GM23338 (cell line): ENCODE measurements at regions not wholly inside any gene's neighbourhood (a gene's known extent, or its start where the extent isn't known, plus 50 kb on each side); places are given as distances from the start of the nearest gene placed in this dataset.

Experiments used
- CREB1 ChIP-seq: fragments of 250-450 bp; sonication (Bioruptor Pico); IDR thresholded peaks from 2 replicates; pipeline ENCODE4 v1.5.0; 2020; ENCODE audit warnings: low read depth, mild to moderate bottlenecking, moderate library complexity
- CTCF ChIP-seq, 2 experiments: fragments of 200-600 bp in 1 of 2; sonication (generic) in 1 of 2; conservative IDR thresholded peaks; 2 replicates each; pipeline versions ENCODE4 v1.5.1 to v1.6.1; 2016 to 2017; ENCODE audit warnings: antibody characterized with exemption in 2 of 2, low read depth in 2 of 2, mild to moderate bottlenecking in 2 of 2, moderate library complexity in 1 of 2
- ETS1 ChIP-seq: IDR thresholded peaks from 2 replicates; pipeline ENCODE4 v1.6.1; 2016; ENCODE audit warnings: antibody characterized with exemption
- EZH2 ChIP-seq: fragments of 200-600 bp; sonication (generic); IDR thresholded peaks from one replicate; pipeline ENCODE4 v1.8.0; 2017; ENCODE audit warnings: antibody characterized with exemption, mild to moderate bottlenecking, low read depth; ENCODE audit not compliant: unreplicated experiment
- EZH2phosphoT487 ChIP-seq: fragments of 200-600 bp; sonication (generic); IDR thresholded peaks from one replicate; pipeline ENCODE4 v1.8.1; 2018; ENCODE audit warnings: antibody characterized with exemption; ENCODE audit not compliant: unreplicated experiment
- JUNB ChIP-seq: IDR thresholded peaks from one replicate; pipeline ENCODE4 v1.6.1; 2016; ENCODE audit warnings: antibody characterized with exemption; ENCODE audit not compliant: unreplicated experiment
- NANOG ChIP-seq: IDR thresholded peaks from 2 replicates; pipeline ENCODE4 v1.6.1; 2016; ENCODE audit warnings: antibody characterized with exemption, borderline replicate concordance
- POLR2AphosphoS5 ChIP-seq: IDR thresholded peaks from 2 replicates; pipeline ENCODE4 v1.6.1; 2016; ENCODE audit warnings: antibody characterized with exemption, low read depth
- REST ChIP-seq: IDR thresholded peaks from one replicate; pipeline ENCODE4 v1.6.1; 2018; ENCODE audit warnings: antibody characterized with exemption; ENCODE audit not compliant: unreplicated experiment
- STAT1 ChIP-seq: IDR thresholded peaks from one replicate; pipeline ENCODE4 v1.6.1; 2016; ENCODE audit warnings: antibody characterized with exemption; ENCODE audit not compliant: unreplicated experiment
- ZNF114 ChIP-seq: fragments of 250-450 bp; sonication (Bioruptor Pico); IDR thresholded peaks from 2 replicates; pipeline ENCODE4 v1.5.0; 2020; ENCODE audit warnings: mild to moderate bottlenecking, moderate library complexity
- ZNF331 ChIP-seq: fragments of 250-450 bp; sonication (Bioruptor Pico); IDR thresholded peaks from 2 replicates; pipeline ENCODE4 v1.5.0; 2020; ENCODE audit warnings: low read depth, mild to moderate bottlenecking, moderate library complexity
- ZNF462 ChIP-seq: fragments of 250-450 bp; sonication (Bioruptor Pico); IDR thresholded peaks from 2 replicates; pipeline ENCODE4 v1.5.0; 2020; ENCODE audit warnings: mild to moderate bottlenecking, moderate library complexity

DNA sequence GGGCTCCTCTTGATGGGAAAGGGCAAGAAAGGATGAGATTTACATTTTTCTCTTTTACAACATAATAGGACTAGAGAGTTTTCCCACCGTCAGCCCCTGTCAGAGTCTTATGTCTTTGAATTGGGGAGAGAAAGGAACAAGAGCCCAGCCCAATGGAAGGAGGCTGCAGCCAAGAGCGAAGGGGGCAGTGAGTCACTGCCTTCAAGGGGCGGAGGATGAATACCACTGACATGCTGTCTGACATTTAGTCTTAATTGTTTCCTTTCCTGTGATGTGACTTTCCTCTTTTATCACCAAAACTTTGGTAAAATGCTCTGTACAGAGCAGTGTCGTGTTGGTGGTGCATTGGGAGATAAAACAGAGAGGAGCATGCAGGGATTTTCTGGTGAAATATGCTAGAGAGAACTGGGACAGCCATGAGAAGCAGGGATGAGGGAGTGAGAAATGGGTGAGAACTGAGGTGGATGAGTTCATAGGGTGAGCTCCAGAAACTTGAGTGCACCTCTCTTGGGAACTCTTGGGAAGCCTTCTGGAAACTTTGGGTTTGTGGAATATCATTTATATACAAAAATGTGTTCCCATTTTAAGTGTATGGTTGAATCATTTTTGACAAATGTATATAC, 179.9 kb upstream of the FGGY start:
- no peak for TF ChIP-seq CTCF (conservative IDR thresholded peaks at IDR 0.05; ENCODE audit: low read depth in 2 of 2)
- no peak for TF ChIP-seq REST
- no peak for TF ChIP-seq EZH2phosphoT487
- TF ChIP-seq ETS1 = no peak
- TF ChIP-seq POLR2AphosphoS5 = no peak
- TF ChIP-seq JUNB = no peak
- TF ChIP-seq EZH2 = no peak
- TF ChIP-seq ZNF331 = no peak
- TF ChIP-seq CREB1 (CRISPR knock-in tag) = no peak
- TF ChIP-seq NANOG = no peak
- TF ChIP-seq STAT1 = no peak
- TF ChIP-seq ZNF462 (CRISPR knock-in tag) = no peak
- TF ChIP-seq ZNF114 = no peak
